Endothelial cell of umbilical vein (primary cell): ENCODE measurements at regions not wholly inside any gene's neighbourhood (a gene's known extent, or its start where the extent isn't known, plus 50 kb on each side); places are given as distances from the start of the nearest gene placed in this dataset.
"Not testable (repeated sequence)": the region's sequence is repeated elsewhere in the genome, so short reads cannot be mapped to it uniquely, and the experiment has no call there.

Experiments
- BruUV-seq: library from RNA; stranded (reverse); fragments of 400-500 nt; replicated peaks from 2 replicates; lab custom pipeline; 2021; lab: Mats Ljungman, UMichigan
- CTCF ChIA-PET: fragments of 300-600, 350-600 bp; sonication (Branson Sonifier 250); formaldehyde crosslinking; loops from one replicate; lab custom pipeline; 2021; ENCODE audit warnings: antibody characterized with exemption, inconsistent platforms; lab: Charles Lee
- POLR2A ChIA-PET: fragments of 300-600, 350-600 bp; sonication (Branson Sonifier 250); formaldehyde crosslinking; loops from one replicate; lab custom pipeline; 2021; ENCODE audit warnings: antibody characterized with exemption, inconsistent platforms; lab: Charles Lee
- DNase-seq: peaks from one replicate; pipeline ENCODE4 v3.0.0-alpha.2; 2011; ENCODE audit warnings: low read depth, low spot score
- FAIRE-seq: peaks from 2 replicates; lab custom pipeline; 2011; peaks lifted over from hg19 to GRCh38; lab: Jason Lieb, UNC
- H2AFZ ChIP-seq: 2 replicates; pipeline ENCODE4 v1.6.0; 2012; ENCODE audit warnings: low read depth, low read length, control low read depth, inconsistent platforms
- H3K27ac ChIP-seq: 2 replicates; pipeline ENCODE4 v1.5.1; 2011; ENCODE audit warnings: low read depth, mild to moderate bottlenecking, control low read depth, low read length, moderate library complexity; ENCODE audit not compliant: insufficient read depth
- H3K27me3 ChIP-seq, 2 experiments: 2 replicates each; pipeline versions ENCODE4 v1.6.0 to v1.6.1; 2011; ENCODE audit warnings: low read length in 2 of 2, mixed read lengths in 1 of 2; ENCODE audit not compliant: control insufficient read depth in 2 of 2, insufficient read depth in 2 of 2
- H3K36me3 ChIP-seq, 2 experiments: 2 replicates in 1 of 2; 3 replicates in 1 of 2; pipeline ENCODE4 v1.5.1; 2011; ENCODE audit warnings: low read length in 2 of 2, mild to moderate bottlenecking in 1 of 2, moderate library complexity in 1 of 2; ENCODE audit not compliant: control insufficient read depth in 2 of 2, insufficient read depth in 2 of 2; ENCODE audit errors: extremely low read depth in 1 of 2
- H3K4me1 ChIP-seq: 3 replicates; pipeline ENCODE4 v1.5.1; 2011; ENCODE audit warnings: mild to moderate bottlenecking, low read length; ENCODE audit not compliant: control insufficient read depth, insufficient read depth; ENCODE audit errors: extremely low read depth
- H3K4me2 ChIP-seq: 2 replicates; pipeline ENCODE4 v1.6.1; 2011; ENCODE audit warnings: low read length, control low read depth, mixed read lengths; ENCODE audit not compliant: insufficient read depth
- H3K4me3 ChIP-seq, 3 experiments: fragments of 200-600 bp in 1 of 3; sonication (generic), shearing (Covaris generic) in 1 of 3; replicated peaks in 1 of 3; 2 replicates each; pipeline ENCODE4 v1.5.1; 2011 to 2016; ENCODE audit warnings: control low read depth in 3 of 3, low read length in 3 of 3, mild to moderate bottlenecking in 2 of 3, inconsistent platforms in 1 of 3, low read depth in 1 of 3, moderate library complexity in 1 of 3; ENCODE audit not compliant: insufficient read depth in 1 of 3
- H3K79me2 ChIP-seq: 2 replicates; pipeline ENCODE4 v1.6.0; 2012; ENCODE audit warnings: low read length, inconsistent platforms; ENCODE audit not compliant: control insufficient read depth, insufficient read depth
- H3K9ac ChIP-seq: replicated peaks from 2 replicates; pipeline ENCODE3; 2011; ENCODE audit warnings: low read length, control low read depth; ENCODE audit not compliant: insufficient read depth; ENCODE audit errors: extremely low read depth
- H3K9me1 ChIP-seq: replicated peaks from 3 replicates; pipeline ENCODE4 v1.6.0; 2011; ENCODE audit warnings: mild to moderate bottlenecking, low read length; ENCODE audit not compliant: control insufficient read depth, insufficient read depth; ENCODE audit errors: extremely low read depth
- H3K9me3 ChIP-seq: replicated peaks from 2 replicates; pipeline ENCODE4 v1.5.1; 2012; ENCODE audit warnings: low read length, inconsistent platforms; ENCODE audit not compliant: control insufficient read depth, insufficient read depth
- H4K20me1 ChIP-seq: replicated peaks from 2 replicates; pipeline ENCODE3; 2011; ENCODE audit warnings: mild to moderate bottlenecking, low read length; ENCODE audit not compliant: control insufficient read depth, insufficient read depth; ENCODE audit errors: extremely low read depth
- CTCF ChIP-seq, 2 donors: IDR thresholded peaks; 1 replicate in 1 of 2; 2 replicates in 1 of 2; pipeline ENCODE4 v1.5.1; 2011; ENCODE audit warnings: low read length in 2 of 2, mild to moderate bottlenecking in 2 of 2, moderate library complexity in 2 of 2, control low read depth in 1 of 2, inconsistent platforms in 1 of 2, low read depth in 1 of 2; ENCODE audit not compliant: insufficient read depth in 1 of 2; ENCODE audit errors: extremely low read depth in 1 of 2
- EZH2 ChIP-seq: IDR thresholded peaks from 2 replicates; pipeline ENCODE4 v1.6.1; 2012; ENCODE audit warnings: borderline replicate concordance, low read depth, mild to moderate bottlenecking, moderate library complexity, low read length, inconsistent platforms; ENCODE audit not compliant: severe bottlenecking
- FOS ChIP-seq: IDR thresholded peaks from 2 replicates; pipeline ENCODE4 v1.6.1; 2011; ENCODE audit warnings: mild to moderate bottlenecking, low read length, moderate library complexity, borderline replicate concordance; ENCODE audit not compliant: insufficient read depth
- GATA2 ChIP-seq: IDR thresholded peaks from 2 replicates; pipeline ENCODE4 v1.7.0; 2011; ENCODE audit warnings: low read depth, mild to moderate bottlenecking, moderate library complexity, mixed read lengths, low read length; ENCODE audit not compliant: insufficient read length, insufficient read depth
- JUN ChIP-seq: IDR thresholded peaks from 2 replicates; pipeline ENCODE4 v1.6.1; 2011; ENCODE audit warnings: borderline replicate concordance, low read depth; ENCODE audit not compliant: insufficient read length, insufficient read depth
- MAX ChIP-seq: IDR thresholded peaks from 2 replicates; pipeline ENCODE4 v1.6.1; 2011; ENCODE audit not compliant: insufficient read depth, insufficient read length
- MYC ChIP-seq: IDR thresholded peaks from one replicate; pipeline ENCODE4 v1.6.1; 2011; ENCODE audit warnings: mild to moderate bottlenecking, low read depth, low read length
- POLR2A ChIP-seq: IDR thresholded peaks from 2 replicates; pipeline ENCODE4 v1.6.1; 2012; ENCODE audit warnings: low read depth, mild to moderate bottlenecking, control low read depth, low read length
- POLR2AphosphoS5 ChIP-seq: IDR thresholded peaks from 2 replicates; pipeline ENCODE4 v1.6.1; 2012; ENCODE audit warnings: low read depth, mild to moderate bottlenecking, control low read depth, low read length, moderate library complexity; ENCODE audit not compliant: insufficient read depth
- dilution Hi-C: fragments of 300-500 bp; cut with MboI; formaldehyde crosslinking; loops from one replicate; pipeline ENCODE4 v1.15.0; 2019; ENCODE audit warnings: low sequenced_read_pairs; ENCODE audit not compliant: extremely low pct_ligation_motif_present
- intact Hi-C: fragments of 100-400 bp; cut with micrococcal nuclease; formaldehyde crosslinking; loops from one replicate; pipeline ENCODE4 v1.10.0; 2022

GRCh38 chr10:45540589-45540988, 132.0 kb downstream of the ZFAND4 start:
- H4K20me1 ChIP-seq, H3K27me3 ChIP-seq, POLR2A ChIA-PET, H3K4me1 ChIP-seq, H3K9me3 ChIP-seq, H3K9me1 ChIP-seq, H2AFZ ChIP-seq, H3K4me2 ChIP-seq, FAIRE-seq, H3K36me3 ChIP-seq, intact Hi-C loops, dilution Hi-C loops, CTCF ChIA-PET, H3K79me2 ChIP-seq, H3K9ac ChIP-seq, H3K4me3 ChIP-seq, H3K27ac ChIP-seq, BruUV-seq, DNase-seq: not testable (repeated sequence)

- H3K9me3 ChIP-seq, H3K4me3 ChIP-seq, DNase-seq, POLR2A ChIA-PET, BruUV-seq, H3K27me3 ChIP-seq, H3K4me1 ChIP-seq, H3K36me3 ChIP-seq, H3K4me2 ChIP-seq, CTCF ChIA-PET, H3K9me1 ChIP-seq, H2AFZ ChIP-seq, H3K9ac ChIP-seq, H3K27ac ChIP-seq, intact Hi-C loops, H4K20me1 ChIP-seq, H3K79me2 ChIP-seq, FAIRE-seq, dilution Hi-C loops: not testable (repeated sequence)
These were observed 133.0 kb downstream of the ZFAND4 start for GRCh38 chr10:45539569-45539968.

GRCh38 chr10:45534572-45534971, 138.0 kb downstream of the ZFAND4 start:
- Histone ChIP-seq H2AFZ (no peak overlapping the region), H4K20me1 (no peaks in the 10 kb centered on the region), H3K9me1 (peaks cover 4% of the 10 kb centered on the region), H3K27ac (no peak overlapping the region), H3K27me3 (no peaks in the 10 kb centered on the region), H3K79me2 (no peaks in the 10 kb centered on the region), H3K9me3 (no peaks in the 10 kb centered on the region), H3K4me2 (no peak overlapping the region), H3K9ac (no peak overlapping the region), H3K36me3 (no peaks in the 10 kb centered on the region), H3K4me1 (no peaks in the 10 kb centered on the region), H3K4me3 (no peak overlapping the region)
- ChIA-PET POLR2A (no interaction called here), CTCF (no interaction called here)
- dilution Hi-C loops = no loop called here
- intact Hi-C loops = no loop called here
- FAIRE-seq (no peak), DNase-seq (no peak)
- TF ChIP-seq MAX (no peak), MYC (no peak), EZH2 (no peak), JUN (no peak), FOS (no peak), POLR2AphosphoS5 (no peak), CTCF (IDR thresholded peaks at IDR 0.05; ENCODE audit: extremely low read depth in 1 of 2, insufficient read depth in 1 of 2, low read depth in 1 of 2, low read length in 2 of 2) (no peak), POLR2A (no peak), GATA2 (no peak)
- BruUV-seq = no TSS peak
